CD14-positive monocyte (primary cell): ENCODE measurements at regions not wholly inside any gene's neighbourhood (a gene's known extent, or its start where the extent isn't known, plus 50 kb on each side); places are given as distances from the start of the nearest gene placed in this dataset.

Experiments
- DNase-seq, 3 donors: peaks; one replicate each; pipeline ENCODE4 v3.0.0-alpha.2; 2011 to 2022
- H2AFZ ChIP-seq: 2 replicates; pipeline ENCODE4 v1.6.0; 2012; ENCODE audit warnings: mild to moderate bottlenecking, low read depth, low read length, inconsistent platforms; ENCODE audit not compliant: insufficient read depth, poor library complexity, severe bottlenecking
- H3K27ac ChIP-seq, 2 donors: 1 replicate in 1 of 2; 2 replicates in 1 of 2; pipeline ENCODE4 v1.5.1; 2012 to 2013; ENCODE audit warnings: low read length in 2 of 2, control low read depth in 1 of 2, inconsistent platforms in 1 of 2, low read depth in 1 of 2, mild to moderate bottlenecking in 1 of 2
- H3K27me3 ChIP-seq, 2 donors: one replicate each; pipeline versions ENCODE4 v1.6.0 to v1.6.1; 2011 to 2013; ENCODE audit warnings: low read length in 2 of 2; ENCODE audit not compliant: control insufficient read depth in 2 of 2, insufficient read depth in 2 of 2
- H3K36me3 ChIP-seq, 2 donors: replicated peaks in 1 of 2; 1 replicate in 1 of 2; 2 replicates in 1 of 2; pipeline versions ENCODE4 v1.5.1 to v1.6.1; 2012 to 2013; ENCODE audit warnings: low read length in 2 of 2, control low read depth in 1 of 2, inconsistent platforms in 1 of 2, mild to moderate bottlenecking in 1 of 2; ENCODE audit not compliant: insufficient read depth in 2 of 2, control insufficient read depth in 1 of 2
- H3K4me1 ChIP-seq, 2 donors: 1 replicate in 1 of 2; 2 replicates in 1 of 2; pipeline versions ENCODE4 v1.5.1 to v1.6.1; 2012 to 2013; ENCODE audit warnings: low read length in 2 of 2, control low read depth in 1 of 2, inconsistent platforms in 1 of 2, mild to moderate bottlenecking in 1 of 2, moderate library complexity in 1 of 2; ENCODE audit not compliant: insufficient read depth in 2 of 2, control insufficient read depth in 1 of 2
- H3K4me2 ChIP-seq: replicated peaks from 2 replicates; pipeline ENCODE3; 2012; ENCODE audit warnings: low read length, moderate library complexity, mild to moderate bottlenecking; ENCODE audit not compliant: poor library complexity, severe bottlenecking; ENCODE audit errors: extremely low read depth
- H3K4me3 ChIP-seq, 3 experiments: fragments of 200-600 bp in 1 of 3; sonication (generic) in 1 of 3; replicated peaks in 1 of 3; 1 replicate in 2 of 3; 2 replicates in 1 of 3; pipeline ENCODE4 v1.5.1; 2011 to 2013; ENCODE audit warnings: low read length in 3 of 3, mild to moderate bottlenecking in 3 of 3, control low read depth in 2 of 3, low read depth in 2 of 3, inconsistent platforms in 1 of 3, moderate library complexity in 1 of 3
- H3K79me2 ChIP-seq: 2 replicates; pipeline ENCODE4 v1.6.0; 2012; ENCODE audit warnings: mild to moderate bottlenecking, control low read depth, inconsistent platforms, low read length, moderate library complexity; ENCODE audit not compliant: insufficient read depth
- H3K9ac ChIP-seq: 2 replicates; pipeline ENCODE4 v1.6.0; 2017; ENCODE audit warnings: low read length, mild to moderate bottlenecking; ENCODE audit not compliant: insufficient read depth, poor library complexity, severe bottlenecking
- H3K9me3 ChIP-seq, 2 donors: replicated peaks in 1 of 2; 1 replicate in 1 of 2; 2 replicates in 1 of 2; pipeline versions ENCODE4 v1.5.1 to v1.6.1; 2012 to 2013; ENCODE audit warnings: low read length in 2 of 2, control low read depth in 1 of 2; ENCODE audit not compliant: control insufficient read depth in 1 of 2, insufficient read depth in 1 of 2
- H4K20me1 ChIP-seq: 2 replicates; pipeline ENCODE4 v1.6.0; 2012; ENCODE audit warnings: mild to moderate bottlenecking, low read length, control low read depth, moderate library complexity; ENCODE audit not compliant: insufficient read depth
- H3K27ac Mint-ChIP-seq, 7 donors: one replicate each; pipeline ENCODE4 v1.8.0; 2020; ENCODE audit warnings: mild to moderate bottlenecking in 7 of 7, mixed read lengths in 7 of 7, moderate library complexity in 6 of 7, inconsistent platforms in 2 of 7
- H3K27me3 Mint-ChIP-seq, 3 donors: one replicate each; pipeline ENCODE4 v1.8.0; 2021 to 2022; ENCODE audit warnings: low read depth in 3 of 3, mild to moderate bottlenecking in 3 of 3, mixed read lengths in 3 of 3, moderate library complexity in 3 of 3, inconsistent platforms in 1 of 3
- H3K36me3 Mint-ChIP-seq, 2 donors: one replicate each; pipeline ENCODE4 v1.8.0; 2020; ENCODE audit warnings: mixed read lengths in 2 of 2, inconsistent platforms in 1 of 2, mild to moderate bottlenecking in 1 of 2
- H3K4me1 Mint-ChIP-seq: one replicate; pipeline ENCODE4 v1.8.0; 2020; ENCODE audit warnings: mild to moderate bottlenecking, mixed read lengths
- H3K4me3 Mint-ChIP-seq, 2 donors: one replicate each; pipeline ENCODE4 v1.8.0; 2020; ENCODE audit warnings: mild to moderate bottlenecking in 2 of 2, mixed read lengths in 2 of 2, moderate library complexity in 1 of 2
- H3K9me3 Mint-ChIP-seq, 7 donors: one replicate each; pipeline ENCODE4 v1.8.0; 2020 to 2022; ENCODE audit warnings: mixed read lengths in 7 of 7, mild to moderate bottlenecking in 6 of 7, moderate library complexity in 6 of 7, inconsistent platforms in 2 of 7
- WGBS: methylation state at CpG from one replicate; pipeline ENCODE4 v1.1.5; 2013; ENCODE audit warnings: missing lambda C conversion rate; ENCODE audit not compliant: insufficient coverage; 5-methylcytosine and 5-hydroxymethylcytosine counted together
- intact Hi-C, 2 donors: fragments of 100-400 bp; cut with micrococcal nuclease; formaldehyde crosslinking; loops; one replicate each; pipeline versions ENCODE4 v1.15.0 to v1.15.1; 2023
- TF ChIP-seq, protein P1 (sequence below): fragments of 200-600 bp; IDR thresholded peaks from one replicate; pipeline ENCODE4 v1.8.0; 2022; ENCODE audit warnings: antibody characterized with exemption, mild to moderate bottlenecking

DNA sequence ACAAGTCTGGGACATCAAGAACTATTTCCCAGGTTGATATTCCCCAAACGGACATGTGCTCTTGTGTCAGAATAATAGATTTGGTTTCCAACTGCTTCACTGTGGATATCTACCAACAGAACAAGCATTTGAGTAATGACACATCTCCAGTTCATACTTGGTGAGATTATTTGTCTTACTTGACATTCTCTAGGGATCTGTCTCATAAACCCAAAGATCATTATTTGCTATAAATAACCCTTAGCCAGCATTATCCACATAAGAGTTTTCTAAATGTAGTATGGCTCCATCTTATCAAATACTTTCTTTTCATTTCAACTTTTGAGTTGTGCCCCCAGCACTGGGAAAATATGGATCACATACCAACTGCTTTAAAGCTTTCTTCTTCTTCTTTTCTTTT, 1063.9 kb upstream of the CDH18 start:
- H3K36me3 ChIP-seq: no peaks in the 10 kb centered on the region
- no peak overlapping the region for H3K9ac ChIP-seq
- no peak for DNase-seq
- no peaks in the 10 kb centered on the region for H3K27me3 ChIP-seq
- Mint-ChIP-seq H3K36me3 (no peaks in the 10 kb centered on the region), H3K9me3 (peaks cover 0 to 14% (median 7%) of the 10 kb centered on the region in 7 donors), H3K4me3 (no peak overlapping the region), H3K4me1 (no peaks in the 10 kb centered on the region), H3K27me3 (no peaks in the 10 kb centered on the region), H3K27ac (no peak overlapping the region)
- no CpG with 5 or more reads among the region's 1 CpG for WGBS
- H3K79me2 ChIP-seq: no peaks in the 10 kb centered on the region
- H4K20me1 ChIP-seq: no peaks in the 10 kb centered on the region
- TF ChIP-seq, protein P1, sequence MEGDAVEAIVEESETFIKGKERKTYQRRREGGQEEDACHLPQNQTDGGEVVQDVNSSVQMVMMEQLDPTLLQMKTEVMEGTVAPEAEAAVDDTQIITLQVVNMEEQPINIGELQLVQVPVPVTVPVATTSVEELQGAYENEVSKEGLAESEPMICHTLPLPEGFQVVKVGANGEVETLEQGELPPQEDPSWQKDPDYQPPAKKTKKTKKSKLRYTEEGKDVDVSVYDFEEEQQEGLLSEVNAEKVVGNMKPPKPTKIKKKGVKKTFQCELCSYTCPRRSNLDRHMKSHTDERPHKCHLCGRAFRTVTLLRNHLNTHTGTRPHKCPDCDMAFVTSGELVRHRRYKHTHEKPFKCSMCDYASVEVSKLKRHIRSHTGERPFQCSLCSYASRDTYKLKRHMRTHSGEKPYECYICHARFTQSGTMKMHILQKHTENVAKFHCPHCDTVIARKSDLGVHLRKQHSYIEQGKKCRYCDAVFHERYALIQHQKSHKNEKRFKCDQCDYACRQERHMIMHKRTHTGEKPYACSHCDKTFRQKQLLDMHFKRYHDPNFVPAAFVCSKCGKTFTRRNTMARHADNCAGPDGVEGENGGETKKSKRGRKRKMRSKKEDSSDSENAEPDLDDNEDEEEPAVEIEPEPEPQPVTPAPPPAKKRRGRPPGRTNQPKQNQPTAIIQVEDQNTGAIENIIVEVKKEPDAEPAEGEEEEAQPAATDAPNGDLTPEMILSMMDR: no peak
- no peak overlapping the region for H2AFZ ChIP-seq
- H3K4me3 ChIP-seq: no peak overlapping the region
- H3K27ac ChIP-seq: no peak overlapping the region
- H3K9me3 ChIP-seq: peaks cover 5 to 17% of the 10 kb centered on the region in 2 donors
- H3K4me2 ChIP-seq: no peak overlapping the region
- intact Hi-C loops: no loop called here
- no peaks in the 10 kb centered on the region for H3K4me1 ChIP-seq

DNA sequence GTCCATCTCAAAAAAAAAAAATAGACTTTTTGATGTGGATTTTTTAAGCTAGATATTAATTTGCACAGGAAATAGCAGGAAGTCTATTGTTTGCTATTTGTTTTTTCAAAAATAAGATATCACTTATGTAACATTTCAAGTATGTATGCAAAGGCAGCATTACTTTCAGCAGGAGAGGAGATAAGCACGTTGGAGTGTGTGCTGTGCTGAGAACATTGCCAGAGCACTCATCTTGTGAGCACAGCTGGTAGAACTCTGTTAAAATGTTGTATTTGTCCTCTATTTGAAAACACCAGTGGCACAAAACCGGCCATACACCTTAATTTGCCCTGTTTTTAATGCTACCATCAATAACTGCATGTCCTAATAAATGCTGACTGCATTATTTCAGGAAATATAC, 1061.9 kb upstream of the CDH18 start:
- H3K4me1 ChIP-seq: no peaks in the 10 kb centered on the region
- no peak overlapping the region for H3K9ac ChIP-seq
- no peak overlapping the region for H2AFZ ChIP-seq
- H3K79me2 ChIP-seq: no peaks in the 10 kb centered on the region
- peaks cover 6 to 24% of the 10 kb centered on the region in 2 donors for H3K9me3 ChIP-seq
- H3K4me1 Mint-ChIP-seq: no peaks in the 10 kb centered on the region
- H3K27me3 Mint-ChIP-seq: no peaks in the 10 kb centered on the region
- no peak overlapping the region for H3K27ac ChIP-seq
- no peak overlapping the region for H3K27ac Mint-ChIP-seq
- peaks cover 0 to 13% (median 9%) of the 10 kb centered on the region in 7 donors for H3K9me3 Mint-ChIP-seq
- H3K36me3 Mint-ChIP-seq: no peaks in the 10 kb centered on the region
- no peaks in the 10 kb centered on the region for H4K20me1 ChIP-seq
- H3K4me2 ChIP-seq: no peak overlapping the region
- DNase-seq: no peak
- H3K27me3 ChIP-seq: no peaks in the 10 kb centered on the region
- H3K36me3 ChIP-seq: no peaks in the 10 kb centered on the region
- no peak overlapping the region for H3K4me3 Mint-ChIP-seq
- no peak overlapping the region for H3K4me3 ChIP-seq
- WGBS: no CpG with 5 or more reads among the region's 2 CpGs
- TF ChIP-seq, protein P1: no peak
- intact Hi-C loops: no loop called here
